NB4 (cell line): ENCODE measurements at regions not wholly inside any gene's neighbourhood (a gene's known extent, or its start where the extent isn't known, plus 50 kb on each side); places are given as distances from the start of the nearest gene placed in this dataset.
"Not testable (repeated sequence)": the region's sequence is repeated elsewhere in the genome, so short reads cannot be mapped to it uniquely, and the experiment has no call there.

Experiments
- DNase-seq: peaks from one replicate; pipeline ENCODE4 v3.0.0; 2010; ENCODE audit warnings: low read depth
- H3K4me3 ChIP-seq: one replicate; pipeline ENCODE4 v1.5.1; 2011; ENCODE audit warnings: mild to moderate bottlenecking, low read depth, low read length, moderate library complexity
- MYC ChIP-seq: IDR thresholded peaks from 2 replicates; pipeline ENCODE4 v1.6.1; 2011; ENCODE audit warnings: low read depth, low read length
- POLR2A ChIP-seq: IDR thresholded peaks from 2 replicates; pipeline ENCODE4 v1.6.1; 2011; ENCODE audit warnings: mild to moderate bottlenecking; ENCODE audit not compliant: insufficient read length; ENCODE audit errors: extremely low read depth
- TF ChIP-seq, protein P1 (sequence below): IDR thresholded peaks from 2 replicates; pipeline ENCODE4 v1.6.1; 2011; ENCODE audit warnings: low read depth, low read length
- TF ChIP-seq, protein P2 (sequence below): IDR thresholded peaks from one replicate; pipeline ENCODE4 v1.5.1; 2012; ENCODE audit warnings: low read depth, low read length

DNA sequence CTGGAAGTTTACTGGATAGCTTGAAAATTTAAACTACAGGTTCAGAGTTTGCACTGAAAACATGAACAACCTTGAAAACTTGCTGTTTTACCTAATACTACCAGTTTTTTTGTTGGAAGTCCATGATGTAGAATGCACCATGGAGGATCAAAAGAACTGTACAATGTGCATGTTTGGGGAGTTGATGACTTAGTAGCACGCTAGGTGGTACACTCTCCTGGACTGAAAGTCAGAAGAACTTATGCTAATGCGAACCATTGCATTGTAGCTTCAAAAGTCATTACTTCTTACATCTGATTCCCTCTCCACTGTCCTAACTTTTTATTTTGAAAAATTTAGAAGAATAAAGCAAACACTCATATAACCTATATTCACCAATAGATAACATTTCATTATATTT is 211.0 kb downstream of the OSTF1 start:
- DNase-seq = no peak
- H3K4me3 ChIP-seq = no peak overlapping the region
- no peak for TF ChIP-seq POLR2A
- no peak for TF ChIP-seq MYC
- TF ChIP-seq, protein P1, sequence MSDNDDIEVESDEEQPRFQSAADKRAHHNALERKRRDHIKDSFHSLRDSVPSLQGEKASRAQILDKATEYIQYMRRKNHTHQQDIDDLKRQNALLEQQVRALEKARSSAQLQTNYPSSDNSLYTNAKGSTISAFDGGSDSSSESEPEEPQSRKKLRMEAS = no peak
- TF ChIP-seq, protein P2, sequence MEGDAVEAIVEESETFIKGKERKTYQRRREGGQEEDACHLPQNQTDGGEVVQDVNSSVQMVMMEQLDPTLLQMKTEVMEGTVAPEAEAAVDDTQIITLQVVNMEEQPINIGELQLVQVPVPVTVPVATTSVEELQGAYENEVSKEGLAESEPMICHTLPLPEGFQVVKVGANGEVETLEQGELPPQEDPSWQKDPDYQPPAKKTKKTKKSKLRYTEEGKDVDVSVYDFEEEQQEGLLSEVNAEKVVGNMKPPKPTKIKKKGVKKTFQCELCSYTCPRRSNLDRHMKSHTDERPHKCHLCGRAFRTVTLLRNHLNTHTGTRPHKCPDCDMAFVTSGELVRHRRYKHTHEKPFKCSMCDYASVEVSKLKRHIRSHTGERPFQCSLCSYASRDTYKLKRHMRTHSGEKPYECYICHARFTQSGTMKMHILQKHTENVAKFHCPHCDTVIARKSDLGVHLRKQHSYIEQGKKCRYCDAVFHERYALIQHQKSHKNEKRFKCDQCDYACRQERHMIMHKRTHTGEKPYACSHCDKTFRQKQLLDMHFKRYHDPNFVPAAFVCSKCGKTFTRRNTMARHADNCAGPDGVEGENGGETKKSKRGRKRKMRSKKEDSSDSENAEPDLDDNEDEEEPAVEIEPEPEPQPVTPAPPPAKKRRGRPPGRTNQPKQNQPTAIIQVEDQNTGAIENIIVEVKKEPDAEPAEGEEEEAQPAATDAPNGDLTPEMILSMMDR = no peak

DNA sequence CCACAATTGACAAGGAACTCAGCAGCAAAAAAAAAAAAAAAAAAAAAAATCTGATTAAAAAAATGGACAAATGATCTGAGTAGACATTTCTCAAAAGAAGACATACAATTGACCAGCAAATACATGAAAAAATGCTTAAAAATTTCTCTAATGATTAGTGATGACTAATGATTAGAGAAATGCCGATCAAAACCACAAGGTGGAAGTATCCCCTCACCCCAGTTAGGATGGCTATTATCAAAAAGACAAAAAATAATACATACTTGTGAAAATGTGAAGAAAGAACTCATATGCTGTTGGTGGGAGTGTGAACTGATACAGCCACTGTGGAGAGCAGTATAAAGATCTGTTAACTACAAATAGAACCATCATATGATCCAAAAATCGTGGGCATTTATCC is 245.3 kb downstream of the OSTF1 start:
- TF ChIP-seq MYC = no peak
- no peak for TF ChIP-seq POLR2A
- TF ChIP-seq, protein P1 = no peak
- TF ChIP-seq, protein P2 = no peak
- DNase-seq = no peak
- no peak overlapping the region for H3K4me3 ChIP-seq

DNA sequence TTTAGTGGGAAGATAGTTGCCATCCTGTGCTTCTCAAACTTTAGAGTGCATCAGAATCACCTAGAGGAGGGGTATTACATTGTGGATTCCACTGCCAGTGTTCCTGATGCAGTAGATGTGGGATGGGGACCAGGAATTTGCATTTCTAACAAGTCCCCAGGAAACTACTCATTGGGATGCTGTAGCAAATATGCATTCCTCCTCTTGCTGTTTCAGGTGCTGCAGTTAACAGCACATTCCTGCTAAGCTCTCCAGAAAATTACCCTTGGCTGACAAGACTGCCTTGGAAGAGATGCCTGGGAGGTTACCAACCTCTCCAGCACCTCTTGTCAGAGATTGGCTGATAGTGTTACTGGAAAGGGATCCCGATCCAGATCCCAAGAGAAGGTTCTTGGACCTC is 270.5 kb downstream of the OSTF1 start:
- no peak overlapping the region for H3K4me3 ChIP-seq
- DNase-seq = no peak
- TF ChIP-seq, protein P2 = no peak
- no peak for TF ChIP-seq MYC

DNA sequence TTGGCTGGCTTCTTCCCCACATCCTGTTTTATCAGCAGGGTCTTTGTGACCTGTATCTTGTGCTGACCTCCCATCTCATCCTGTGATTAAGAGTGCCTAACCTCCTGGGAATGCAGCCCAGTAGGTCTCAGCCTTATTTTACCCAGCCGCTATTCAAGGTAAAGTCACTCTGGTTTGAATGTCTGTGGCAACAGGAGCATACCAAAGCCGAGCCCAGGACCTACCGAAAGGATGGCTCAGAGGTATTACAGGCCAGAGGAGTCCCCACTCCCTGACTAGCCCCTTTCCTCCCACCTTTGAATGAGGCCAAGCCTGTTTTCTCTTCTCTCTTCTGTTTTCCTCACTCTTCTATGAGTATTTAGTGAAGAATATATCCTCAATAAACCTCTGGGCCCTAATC is 271.3 kb downstream of the OSTF1 start:
- H3K4me3 ChIP-seq = no peak overlapping the region
- DNase-seq = no peak
- no peak for TF ChIP-seq POLR2A
- TF ChIP-seq, protein P2 = no peak
- TF ChIP-seq MYC = no peak
- TF ChIP-seq, protein P1 = no peak

DNA sequence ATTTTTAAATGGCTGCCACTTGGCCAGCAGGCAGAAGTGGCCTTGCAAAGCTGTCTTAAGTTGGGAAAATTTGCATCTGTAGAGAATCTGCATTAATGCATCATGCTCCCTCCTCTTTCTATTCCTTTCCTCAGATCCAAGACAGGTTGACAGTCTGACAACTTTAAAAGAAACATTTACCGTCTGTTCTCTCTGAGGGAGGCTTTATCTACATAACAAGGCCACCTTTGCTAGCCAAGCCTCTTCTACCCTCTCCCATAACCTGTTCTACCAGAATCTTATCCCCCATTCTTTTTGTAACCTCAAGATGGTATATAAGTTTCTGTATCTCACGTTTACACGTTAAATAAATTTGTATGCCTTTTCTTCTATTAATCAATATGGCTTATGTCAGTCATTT is 271.9 kb downstream of the OSTF1 start:
- DNase-seq = no peak
- no peak for TF ChIP-seq MYC
- TF ChIP-seq, protein P2 = no peak
- TF ChIP-seq, protein P1 = no peak
- no peak for TF ChIP-seq POLR2A
- H3K4me3 ChIP-seq = no peak overlapping the region

DNA sequence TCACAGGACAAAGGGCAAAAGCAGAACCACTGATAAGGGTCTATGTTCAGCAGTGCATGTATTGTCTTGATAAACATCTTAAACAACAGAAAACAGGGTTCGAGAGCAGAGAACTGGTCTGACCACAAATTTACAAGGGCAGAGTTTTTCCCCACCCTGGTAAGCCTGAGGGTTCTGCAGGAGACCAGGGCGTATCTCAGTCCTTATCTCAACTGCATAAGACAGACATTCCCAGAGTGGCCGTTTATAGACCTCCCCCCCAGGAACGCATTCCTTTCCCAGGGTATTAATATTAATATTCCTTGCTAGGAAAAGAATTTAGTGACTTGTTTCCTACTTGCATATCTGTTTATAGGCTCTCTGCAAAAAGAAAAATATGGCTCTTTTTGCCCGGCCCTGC is 274.1 kb downstream of the OSTF1 start:
- not testable (repeated sequence) for H3K4me3 ChIP-seq, DNase-seq
